Sigmoid colon (tissue), 6 donors: ENCODE measurements at regions not wholly inside any gene's neighbourhood (a gene's known extent, or its start where the extent isn't known, plus 50 kb on each side); places are given as distances from the start of the nearest gene placed in this dataset.
A peak's percentile ranks its signal among the peaks of the same experiment; 100 is the strongest.

Source experiments
- DNase-seq: peaks from one replicate; pipeline ENCODE4 v3.0.0-alpha.2; 2019
- H3K27ac ChIP-seq, 4 donors: fragments of 200-600 bp; sonication (generic); one replicate each; pipeline ENCODE4 v1.5.1; 2016 to 2019; ENCODE audit warnings: mild to moderate bottlenecking in 1 of 4
- H3K27me3 ChIP-seq, 3 donors: fragments of 200-600 bp; sonication (generic); one replicate each; pipeline ENCODE4 v1.5.1; 2019; ENCODE audit warnings: mild to moderate bottlenecking in 1 of 3
- H3K36me3 ChIP-seq, 4 donors: fragments of 200-600 bp; sonication (generic); one replicate each; pipeline ENCODE4 v1.5.1; 2016 to 2019
- H3K4me1 ChIP-seq, 4 donors: fragments of 200-600 bp; sonication (generic); one replicate each; pipeline ENCODE4 v1.5.1; 2017 to 2019
- H3K4me3 ChIP-seq, 4 donors: fragments of 200-600 bp; sonication (generic); one replicate each; pipeline ENCODE4 v1.5.1; 2017 to 2019; ENCODE audit warnings: mild to moderate bottlenecking in 2 of 4, moderate library complexity in 1 of 4
- H3K9me3 ChIP-seq, 4 donors: fragments of 200-600 bp in 3 of 4; sonication (generic) in 3 of 4; one replicate each; pipeline versions ENCODE4 v1.5.1 to v1.6.1; 2013 to 2019
- CTCF ChIP-seq, 4 experiments: fragments of 450-650 bp in 3 of 4; fragments of 200-600 bp in 1 of 4; IDR thresholded peaks; one replicate each; pipeline ENCODE4 v1.5.1; 2016 to 2019; ENCODE audit warnings: antibody characterized with exemption in 4 of 4, mild to moderate bottlenecking in 3 of 4, moderate library complexity in 2 of 4
- EP300 ChIP-seq, 4 donors: sonication (generic); formaldehyde crosslinking; IDR thresholded peaks; one replicate each; pipeline ENCODE4 v1.6.1; 2017; ENCODE audit warnings: antibody characterized with exemption in 4 of 4
- POLR2A ChIP-seq, 2 donors: fragments of 450-650 bp; IDR thresholded peaks; one replicate each; pipeline ENCODE4 v1.6.1; 2016; ENCODE audit warnings: antibody characterized with exemption in 2 of 2, mild to moderate bottlenecking in 2 of 2, moderate library complexity in 2 of 2
- POLR2AphosphoS5 ChIP-seq, 4 donors: sonication (generic); formaldehyde crosslinking; IDR thresholded peaks; one replicate each; pipeline ENCODE4 v1.6.1; 2017; ENCODE audit warnings: antibody characterized with exemption in 4 of 4
- WGBS, 2 donors: extraction: QIAGEN DNeasy Blood & Tissue Kit; methylation state at CpG; one replicate each; pipeline ENCODE4 v1.1.7; 2013; 5-methylcytosine and 5-hydroxymethylcytosine counted together
- intact Hi-C: fragments of 100-400 bp; cut with DNase I; formaldehyde crosslinking; loops from one replicate; pipeline ENCODE4 v1.15.1; 2023
- donor health status: healthy with polysubstance abuse.
- donor health status: healthy.

DNA sequence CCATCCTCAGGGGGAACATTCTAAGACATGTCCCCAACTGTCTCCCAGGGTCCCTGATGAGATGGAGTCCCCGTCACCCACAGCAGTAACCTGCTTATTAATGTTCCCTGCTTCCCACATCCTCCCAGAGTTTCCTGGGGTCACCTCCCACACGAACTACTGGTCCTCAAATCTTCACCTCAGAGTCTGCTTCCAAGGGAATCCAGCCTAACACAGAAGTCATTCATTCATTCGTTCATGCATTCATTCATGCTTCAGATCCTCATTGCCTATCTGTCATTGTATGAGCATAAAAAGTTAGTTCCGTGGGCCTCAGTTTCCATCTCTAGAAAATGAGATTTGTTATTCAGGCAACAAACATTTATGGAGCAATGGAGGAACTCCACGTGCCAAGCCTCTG, 516.2 kb downstream of the SHQ1 start:
- Histone ChIP-seq H3K27me3 (no peaks in the 10 kb centered on the region), H3K4me3 (no peak overlapping the region), H3K27ac (no peak overlapping the region), H3K9me3 (no peaks in the 10 kb centered on the region), H3K4me1 (peaks cover 0 to 36% (median 33%) of the 10 kb centered on the region in 4 donors), H3K36me3 (no peaks in the 10 kb centered on the region)
- no peak for DNase-seq
- 82 to 90% methylated on average over 5 of the region's 5 CpGs for WGBS, 2 donors
- intact Hi-C loops, result no loop called here
- TF ChIP-seq POLR2AphosphoS5 (IDR thresholded peaks at IDR 0.05), result no peak
- no peak for TF ChIP-seq POLR2A (IDR thresholded peaks at IDR 0.05)
- TF ChIP-seq EP300 (IDR thresholded peaks at IDR 0.05), result no peak
- TF ChIP-seq CTCF (IDR thresholded peaks at IDR 0.05), result no peak

DNA sequence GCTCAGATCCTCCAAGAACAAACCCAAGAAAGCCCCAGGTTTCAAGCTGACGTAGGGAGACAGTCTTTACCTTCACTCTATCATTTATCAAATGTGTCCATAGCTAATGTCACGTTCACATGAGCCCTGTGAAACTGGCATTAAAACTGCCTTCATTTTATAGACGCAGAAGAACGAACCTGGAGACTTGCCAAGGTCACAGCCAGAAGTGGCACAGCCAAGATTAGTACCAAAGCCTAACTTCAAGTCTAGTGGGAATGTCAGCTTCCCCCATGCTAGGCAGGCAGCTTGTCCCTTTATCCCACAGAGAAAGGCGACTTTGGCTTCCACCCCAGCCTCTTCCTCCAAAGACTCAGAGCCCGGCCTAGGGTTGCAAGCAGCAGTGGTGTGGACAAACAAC, 517.2 kb downstream of the SHQ1 start:
- Histone ChIP-seq H3K9me3 (no peaks in the 10 kb centered on the region), H3K27ac (no peak overlapping the region), H3K4me1 (peaks cover 0 to 26% (median 24%) of the 10 kb centered on the region in 4 donors), H3K27me3 (no peaks in the 10 kb centered on the region), H3K36me3 (no peaks in the 10 kb centered on the region), H3K4me3 (no peak overlapping the region)
- WGBS, 2 donors, result 36 to 74% methylated on average over 6 of the region's 6 CpGs
- DNase-seq, result no peak
- TF ChIP-seq CTCF (IDR thresholded peaks at IDR 0.05) (no peak), POLR2AphosphoS5 (IDR thresholded peaks at IDR 0.05) (no peak), POLR2A (IDR thresholded peaks at IDR 0.05) (no peak), EP300 (IDR thresholded peaks at IDR 0.05) (no peak)
- intact Hi-C loops, result no loop called here

- H3K4me1 ChIP-seq, result peaks cover 0 to 14% (median 11%) of the 10 kb centered on the region in 4 donors
- H3K9me3 ChIP-seq, result no peaks in the 10 kb centered on the region
- WGBS, 2 donors, result 39 to 75% methylated on average over 10 of the region's 10 CpGs
- peak; percentile 77 for DNase-seq
- H3K36me3 ChIP-seq, result no peaks in the 10 kb centered on the region
- peak overlapping the region in 1 of 4 donors; percentile 44 for H3K27ac ChIP-seq
- no peak overlapping the region for H3K4me3 ChIP-seq
- intact Hi-C loops, result no loop called here
- TF ChIP-seq EP300 (IDR thresholded peaks at IDR 0.05) (peak in 1 of 4 donors; percentile 23), POLR2AphosphoS5 (IDR thresholded peaks at IDR 0.05) (no peak)
- no peaks in the 10 kb centered on the region for H3K27me3 ChIP-seq
Observed at GRCh38 chr3:72329354-72329753, 518.9 kb downstream of the SHQ1 start.

- WGBS, 2 donors, result 84 to 85% methylated on average over 6 of the region's 6 CpGs
- Histone ChIP-seq H3K9me3 (no peaks in the 10 kb centered on the region), H3K4me1 (peaks cover 0 to 14% (median 11%) of the 10 kb centered on the region in 4 donors), H3K36me3 (no peaks in the 10 kb centered on the region), H3K27me3 (no peaks in the 10 kb centered on the region), H3K27ac (peak overlapping the region in 2 of 4 donors; percentile 21 to 44), H3K4me3 (no peak overlapping the region)
- TF ChIP-seq CTCF (IDR thresholded peaks at IDR 0.05) (no peak), POLR2AphosphoS5 (IDR thresholded peaks at IDR 0.05) (no peak), EP300 (IDR thresholded peaks at IDR 0.05) (no peak), POLR2A (IDR thresholded peaks at IDR 0.05) (no peak)
- intact Hi-C loops, result no loop called here
- DNase-seq, result no peak
Observed at GRCh38 chr3:72328755-72329277, 519.4 kb downstream of the SHQ1 start.

DNA sequence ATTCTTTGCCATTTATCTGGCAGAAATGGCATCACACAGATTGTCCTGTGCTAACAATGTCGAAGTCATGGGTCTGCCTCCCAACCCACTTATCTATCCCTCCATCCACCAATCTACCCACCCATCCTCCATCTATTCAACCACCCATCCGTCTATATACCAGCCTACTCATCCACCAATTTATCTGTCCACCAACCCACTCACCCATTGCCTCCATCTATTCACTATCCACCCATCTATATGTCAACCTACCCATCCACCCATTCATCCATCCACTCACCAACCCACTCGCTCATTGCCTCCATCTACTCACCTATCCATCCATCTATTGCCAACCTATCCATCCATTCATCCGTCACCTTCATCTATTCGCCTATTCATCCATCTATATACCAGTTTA, 521.2 kb downstream of the SHQ1 start:
- intact Hi-C loops, result no loop called here
- WGBS, 2 donors, result 95 to 96% methylated on average over 5 of the region's 5 CpGs

More for the DNA sequence above, 521.2 kb downstream of the SHQ1 start:
- Histone ChIP-seq H3K27ac (no peak overlapping the region), H3K4me1 (peaks cover 0 to 14% (median 11%) of the 10 kb centered on the region in 4 donors), H3K4me3 (no peak overlapping the region), H3K27me3 (no peaks in the 10 kb centered on the region), H3K9me3 (no peaks in the 10 kb centered on the region), H3K36me3 (no peaks in the 10 kb centered on the region)
- no peak for TF ChIP-seq CTCF (IDR thresholded peaks at IDR 0.05)
- no peak for TF ChIP-seq POLR2A (IDR thresholded peaks at IDR 0.05)
- no peak for TF ChIP-seq EP300 (IDR thresholded peaks at IDR 0.05)
- TF ChIP-seq POLR2AphosphoS5 (IDR thresholded peaks at IDR 0.05), result no peak
- DNase-seq, result no peak
